ENCODE measurements at regions not wholly inside any gene's neighbourhood (a gene's known extent, or its start where the extent isn't known, plus 50 kb on each side); places are given as distances from the start of the nearest gene placed in this dataset.

- H3K4me3 ChIP-seq (ENCODE audit: low read depth in 1 of 2, low read length in 2 of 2): no peak overlapping the region
- H2AFZ ChIP-seq (ENCODE audit: low read depth, low read length): no peak overlapping the region
- H3K4me1 ChIP-seq (ENCODE audit: insufficient read depth, low read length): no peaks in the 10 kb centered on the region
- no peak overlapping the region for H3K27ac ChIP-seq (ENCODE audit: low read length)
- no peaks in the 10 kb centered on the region for H3K36me3 ChIP-seq (ENCODE audit: insufficient read depth, low read length)
- ATAC-seq (ENCODE audit: insufficient read depth, low read depth): no peak
- no peak for DNase-seq
- no peak overlapping the region for H3K4me2 ChIP-seq (ENCODE audit: insufficient read depth, low read length)
- no peak for TF ChIP-seq EZH2 (IDR thresholded peaks at IDR 0.05; ENCODE audit: borderline replicate concordance, low read depth, low read length, severe bottlenecking)
- TF ChIP-seq CTCF (IDR thresholded peaks at IDR 0.05; ENCODE audit: borderline replicate concordance, extremely low read depth, low read length, poor library complexity, severe bottlenecking): no peak
- no peaks in the 10 kb centered on the region for H3K9me3 ChIP-seq (ENCODE audit: insufficient read depth, low read length, severe bottlenecking)
- H4K20me1 ChIP-seq (ENCODE audit: insufficient read depth, low read length): no peaks in the 10 kb centered on the region
- H3K9ac ChIP-seq (ENCODE audit: low read depth, low read length): no peak overlapping the region
- H3K79me2 ChIP-seq (ENCODE audit: insufficient read depth, low read length): no peaks in the 10 kb centered on the region
- H3K27me3 ChIP-seq (ENCODE audit: insufficient read depth, low read length, poor library complexity): no peaks in the 10 kb centered on the region
Observed at GRCh38 chr3:102571006-102571405, 136.2 kb downstream of the ZPLD1 start.

GRCh38 chr3:102571720-102572384 is 137.0 kb downstream of the ZPLD1 start:
- Histone ChIP-seq H4K20me1 (ENCODE audit: insufficient read depth, low read length) (no peaks in the 10 kb centered on the region), H3K4me3 (ENCODE audit: low read depth in 1 of 2, low read length in 2 of 2) (no peak overlapping the region), H3K4me1 (ENCODE audit: insufficient read depth, low read length) (no peaks in the 10 kb centered on the region), H3K36me3 (ENCODE audit: insufficient read depth, low read length) (no peaks in the 10 kb centered on the region), H3K27ac (ENCODE audit: low read length) (no peak overlapping the region), H3K9ac (ENCODE audit: low read depth, low read length) (no peak overlapping the region), H3K4me2 (ENCODE audit: insufficient read depth, low read length) (no peak overlapping the region), H3K79me2 (ENCODE audit: insufficient read depth, low read length) (no peaks in the 10 kb centered on the region), H3K9me3 (ENCODE audit: insufficient read depth, low read length, severe bottlenecking) (no peaks in the 10 kb centered on the region), H2AFZ (ENCODE audit: low read depth, low read length) (no peak overlapping the region), H3K27me3 (ENCODE audit: insufficient read depth, low read length, poor library complexity) (no peaks in the 10 kb centered on the region)
- DNase-seq: no peak
- no peak for TF ChIP-seq CTCF (IDR thresholded peaks at IDR 0.05; ENCODE audit: borderline replicate concordance, extremely low read depth, low read length, poor library complexity, severe bottlenecking)
- no peak for TF ChIP-seq EZH2 (IDR thresholded peaks at IDR 0.05; ENCODE audit: borderline replicate concordance, low read depth, low read length, severe bottlenecking)
- no peak for ATAC-seq (ENCODE audit: insufficient read depth, low read depth)

GRCh38 chr3:102573483-102574028 is 138.7 kb downstream of the ZPLD1 start:
- Histone ChIP-seq H4K20me1 (ENCODE audit: insufficient read depth, low read length) (no peaks in the 10 kb centered on the region), H3K9me3 (ENCODE audit: insufficient read depth, low read length, severe bottlenecking) (no peaks in the 10 kb centered on the region), H3K27ac (ENCODE audit: low read length) (no peak overlapping the region), H3K36me3 (ENCODE audit: insufficient read depth, low read length) (no peaks in the 10 kb centered on the region), H3K27me3 (ENCODE audit: insufficient read depth, low read length, poor library complexity) (no peaks in the 10 kb centered on the region), H2AFZ (ENCODE audit: low read depth, low read length) (no peak overlapping the region), H3K4me2 (ENCODE audit: insufficient read depth, low read length) (no peak overlapping the region), H3K4me3 (ENCODE audit: low read depth in 1 of 2, low read length in 2 of 2) (no peak overlapping the region), H3K9ac (ENCODE audit: low read depth, low read length) (no peak overlapping the region), H3K79me2 (ENCODE audit: insufficient read depth, low read length) (no peaks in the 10 kb centered on the region), H3K4me1 (ENCODE audit: insufficient read depth, low read length) (no peaks in the 10 kb centered on the region)
- TF ChIP-seq CTCF (IDR thresholded peaks at IDR 0.05; ENCODE audit: borderline replicate concordance, extremely low read depth, low read length, poor library complexity, severe bottlenecking): no peak
- ATAC-seq (ENCODE audit: insufficient read depth, low read depth) (no peak), DNase-seq (no peak)
